GM21529 (cell line): ENCODE measurements at regions not wholly inside any gene's neighbourhood (a gene's known extent, or its start where the extent isn't known, plus 50 kb on each side); places are given as distances from the start of the nearest gene placed in this dataset.

Experiments used
- ATAC-seq: cut with Tn5 transposase; IDR thresholded peaks from one replicate; pipeline ENCODE4 v1.9.1; 2021; ENCODE audit not compliant: unreplicated experiment

- ATAC-seq: no peak
Measured at GRCh38 chr4:58216461-58216860, 1106.3 kb upstream of the IGFBP7 start.

- ATAC-seq: no peak
Measured at GRCh38 chr4:58214376-58214775, 1104.2 kb upstream of the IGFBP7 start.

GRCh38 chr4:58209551-58209950, 1099.4 kb upstream of the IGFBP7 start:
- no peak for ATAC-seq

- no peak for ATAC-seq
Measured at GRCh38 chr4:58209001-58209400, 1098.8 kb upstream of the IGFBP7 start.

- ATAC-seq: no peak
Measured at GRCh38 chr4:58205446-58206235, 1095.5 kb upstream of the IGFBP7 start.

- ATAC-seq: no peak
Measured at GRCh38 chr4:58192217-58192616, 1082.0 kb upstream of the IGFBP7 start.

- no peak for ATAC-seq
Measured at GRCh38 chr4:58191109-58191508, 1080.9 kb upstream of the IGFBP7 start.

GRCh38 chr4:58188316-58188715, 1078.1 kb upstream of the IGFBP7 start:
- ATAC-seq: no peak

GRCh38 chr4:58175024-58175423, 1064.8 kb upstream of the IGFBP7 start:
- ATAC-seq: no peak

- no peak for ATAC-seq
Measured at GRCh38 chr4:58166490-58166889, 1056.3 kb upstream of the IGFBP7 start.

GRCh38 chr4:58163156-58163555, 1053.0 kb upstream of the IGFBP7 start:
- ATAC-seq: no peak

GRCh38 chr4:58149404-58150085, 1039.4 kb upstream of the IGFBP7 start:
- no peak for ATAC-seq

- ATAC-seq: no peak
Measured at GRCh38 chr4:58144721-58145120, 1034.5 kb upstream of the IGFBP7 start.

GRCh38 chr4:58138786-58139668, 1028.8 kb upstream of the IGFBP7 start:
- ATAC-seq: no peak

- no peak for ATAC-seq
Measured at GRCh38 chr4:58136604-58137003, 1026.4 kb upstream of the IGFBP7 start.

- no peak for ATAC-seq
Measured at GRCh38 chr4:58127680-58128079, 1017.5 kb upstream of the IGFBP7 start.

- no peak for ATAC-seq
Measured at GRCh38 chr4:58119298-58119697, 1009.1 kb upstream of the IGFBP7 start.

GRCh38 chr4:58113126-58113525, 1002.9 kb upstream of the IGFBP7 start:
- ATAC-seq: no peak

- ATAC-seq: no peak
Measured at GRCh38 chr4:58111818-58112217, 1001.6 kb upstream of the IGFBP7 start.

GRCh38 chr4:58093352-58093751, 983.2 kb upstream of the IGFBP7 start:
- ATAC-seq: no peak

- ATAC-seq: no peak
Measured at GRCh38 chr4:58090539-58090938, 980.4 kb upstream of the IGFBP7 start.

- no peak for ATAC-seq
Measured at GRCh38 chr4:58081356-58081755, 971.2 kb upstream of the IGFBP7 start.
